Panc1 (cell line): ENCODE measurements at regions not wholly inside any gene's neighbourhood (a gene's known extent, or its start where the extent isn't known, plus 50 kb on each side); places are given as distances from the start of the nearest gene placed in this dataset.

Experiments used
- ATAC-seq: fragments of 200-7000 bp; cut with Tn5 transposase; 2 replicates; pipeline ENCODE4 v1.9.1; 2020; ENCODE audit warnings: mild to moderate bottlenecking, moderate library complexity
- BruUV-seq: library from RNA; stranded (reverse); fragments of 400-500 nt; replicated peaks from 2 replicates; lab custom pipeline; 2021; lab: Mats Ljungman, UMichigan
- CTCF ChIA-PET: fragments of 300-600 bp; sonication (Branson Sonifier 250); formaldehyde crosslinking; loops from one replicate; lab custom pipeline; 2022; ENCODE audit warnings: antibody characterized with exemption; lab: Charles Lee
- POLR2A ChIA-PET: fragments of 300-600 bp; sonication (Branson Sonifier 250); formaldehyde crosslinking; loops from one replicate; lab custom pipeline; 2022; ENCODE audit warnings: antibody characterized with exemption; lab: Charles Lee
- DNase-seq: peaks from one replicate; pipeline ENCODE4 v3.0.0-alpha.2; 2010; ENCODE audit warnings: low read depth, low spot score
- H3K27ac ChIP-seq: 2 replicates; pipeline ENCODE4 v1.5.1; 2011; ENCODE audit warnings: mild to moderate bottlenecking, low read length, inconsistent platforms
- H3K27me3 ChIP-seq: fragments of 200-500 bp; sonication (Bioruptor generic); 2 replicates; pipeline ENCODE4 v1.6.0; 2014; ENCODE audit warnings: low read length, inconsistent platforms; ENCODE audit not compliant: control insufficient read depth, insufficient read depth
- H3K36me3 ChIP-seq: fragments of 200-500 bp; sonication (Bioruptor generic); 2 replicates; pipeline ENCODE4 v1.5.1; 2014; ENCODE audit warnings: inconsistent platforms, mild to moderate bottlenecking, low read length, moderate library complexity; ENCODE audit not compliant: control insufficient read depth, insufficient read depth
- H3K4me1 ChIP-seq: 2 replicates; pipeline ENCODE4 v1.5.1; 2011; ENCODE audit warnings: inconsistent platforms, mild to moderate bottlenecking, low read length, moderate library complexity; ENCODE audit not compliant: control insufficient read depth, insufficient read depth
- H3K4me3 ChIP-seq, 2 experiments: 2 replicates each; pipeline ENCODE4 v1.5.1; 2011 to 2012; ENCODE audit warnings: low read depth in 2 of 2, low read length in 2 of 2, mild to moderate bottlenecking in 2 of 2, inconsistent platforms in 1 of 2, moderate library complexity in 1 of 2
- H3K9me3 ChIP-seq: fragments of 200-500 bp; sonication (Bioruptor generic); 2 replicates; pipeline ENCODE4 v1.5.1; 2014; ENCODE audit warnings: low read depth, mild to moderate bottlenecking, inconsistent platforms, low read length, moderate library complexity; ENCODE audit not compliant: control insufficient read depth, insufficient read depth
- POLR2AphosphoS5 ChIP-seq: IDR thresholded peaks from 2 replicates; pipeline ENCODE4 v1.6.1; 2012; ENCODE audit warnings: mild to moderate bottlenecking, low read depth, low read length, moderate library complexity
- SIN3A ChIP-seq: IDR thresholded peaks from 2 replicates; pipeline ENCODE4 v1.6.1; 2012; ENCODE audit warnings: low read depth, mild to moderate bottlenecking, low read length, moderate library complexity, borderline replicate concordance; ENCODE audit not compliant: insufficient read depth
- TCF7L2 ChIP-seq: IDR thresholded peaks from 2 replicates; pipeline ENCODE4 v1.6.1; 2011; ENCODE audit warnings: mild to moderate bottlenecking, low read depth, low read length, inconsistent platforms
- in situ Hi-C: cut with HindIII; loops from 2 replicates; pipeline ENCODE4 v1.10.0; 2016; ENCODE audit warnings: low sequenced_read_pairs, low pct_unique_long_range_greater_than_20kb
- intact Hi-C: fragments of 100-400 bp; cut with micrococcal nuclease; formaldehyde crosslinking; loops from one replicate; pipeline ENCODE4 v1.10.0; 2022; ENCODE audit not compliant: unreplicated experiment
- TF ChIP-seq, protein P1 (sequence below), 2 experiments: IDR thresholded peaks; 2 replicates each; pipeline ENCODE4 v1.6.1; 2011 to 2012; ENCODE audit warnings: low read depth in 2 of 2, control low read depth in 1 of 2, low read length in 1 of 2, mild to moderate bottlenecking in 1 of 2, moderate library complexity in 1 of 2; ENCODE audit not compliant: insufficient read depth in 1 of 2
- TF ChIP-seq, protein P2 (sequence below): fragments of 450-650 bp; IDR thresholded peaks from 2 replicates; pipeline ENCODE4 v1.5.1; 2017; ENCODE audit warnings: mild to moderate bottlenecking

DNA sequence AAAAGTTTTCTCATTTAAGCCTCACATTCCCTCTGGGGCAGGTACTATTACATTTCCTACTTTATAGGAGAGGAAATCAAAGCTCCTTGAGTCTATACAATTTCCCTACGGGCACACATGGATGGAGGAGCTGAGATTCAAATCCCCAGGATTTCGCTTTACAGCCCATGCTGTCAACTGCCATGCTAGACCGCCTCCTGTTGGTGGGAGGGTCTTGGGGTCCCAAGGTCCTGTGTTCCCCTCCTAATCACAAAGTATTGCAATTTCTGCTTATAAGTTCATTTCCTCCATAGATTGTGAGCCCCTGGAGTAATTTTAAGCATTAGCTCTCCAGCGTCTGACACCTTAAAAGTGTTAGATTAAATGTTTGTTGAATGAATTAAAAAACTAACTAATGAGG, 95.9 kb upstream of the SMARCA2 start:
- in situ Hi-C loops (no loop called here), intact Hi-C loops (no loop called here)
- CTCF ChIA-PET = no interaction called here
- TF ChIP-seq, protein P1, sequence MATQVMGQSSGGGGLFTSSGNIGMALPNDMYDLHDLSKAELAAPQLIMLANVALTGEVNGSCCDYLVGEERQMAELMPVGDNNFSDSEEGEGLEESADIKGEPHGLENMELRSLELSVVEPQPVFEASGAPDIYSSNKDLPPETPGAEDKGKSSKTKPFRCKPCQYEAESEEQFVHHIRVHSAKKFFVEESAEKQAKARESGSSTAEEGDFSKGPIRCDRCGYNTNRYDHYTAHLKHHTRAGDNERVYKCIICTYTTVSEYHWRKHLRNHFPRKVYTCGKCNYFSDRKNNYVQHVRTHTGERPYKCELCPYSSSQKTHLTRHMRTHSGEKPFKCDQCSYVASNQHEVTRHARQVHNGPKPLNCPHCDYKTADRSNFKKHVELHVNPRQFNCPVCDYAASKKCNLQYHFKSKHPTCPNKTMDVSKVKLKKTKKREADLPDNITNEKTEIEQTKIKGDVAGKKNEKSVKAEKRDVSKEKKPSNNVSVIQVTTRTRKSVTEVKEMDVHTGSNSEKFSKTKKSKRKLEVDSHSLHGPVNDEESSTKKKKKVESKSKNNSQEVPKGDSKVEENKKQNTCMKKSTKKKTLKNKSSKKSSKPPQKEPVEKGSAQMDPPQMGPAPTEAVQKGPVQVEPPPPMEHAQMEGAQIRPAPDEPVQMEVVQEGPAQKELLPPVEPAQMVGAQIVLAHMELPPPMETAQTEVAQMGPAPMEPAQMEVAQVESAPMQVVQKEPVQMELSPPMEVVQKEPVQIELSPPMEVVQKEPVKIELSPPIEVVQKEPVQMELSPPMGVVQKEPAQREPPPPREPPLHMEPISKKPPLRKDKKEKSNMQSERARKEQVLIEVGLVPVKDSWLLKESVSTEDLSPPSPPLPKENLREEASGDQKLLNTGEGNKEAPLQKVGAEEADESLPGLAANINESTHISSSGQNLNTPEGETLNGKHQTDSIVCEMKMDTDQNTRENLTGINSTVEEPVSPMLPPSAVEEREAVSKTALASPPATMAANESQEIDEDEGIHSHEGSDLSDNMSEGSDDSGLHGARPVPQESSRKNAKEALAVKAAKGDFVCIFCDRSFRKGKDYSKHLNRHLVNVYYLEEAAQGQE (IDR thresholded peaks at IDR 0.05; ENCODE audit: insufficient read depth in 1 of 2, low read depth in 2 of 2, low read length in 1 of 2) = no peak
- TF ChIP-seq TCF7L2 (no peak), SIN3A (no peak), POLR2AphosphoS5 (no peak)
- TF ChIP-seq, protein P2, sequence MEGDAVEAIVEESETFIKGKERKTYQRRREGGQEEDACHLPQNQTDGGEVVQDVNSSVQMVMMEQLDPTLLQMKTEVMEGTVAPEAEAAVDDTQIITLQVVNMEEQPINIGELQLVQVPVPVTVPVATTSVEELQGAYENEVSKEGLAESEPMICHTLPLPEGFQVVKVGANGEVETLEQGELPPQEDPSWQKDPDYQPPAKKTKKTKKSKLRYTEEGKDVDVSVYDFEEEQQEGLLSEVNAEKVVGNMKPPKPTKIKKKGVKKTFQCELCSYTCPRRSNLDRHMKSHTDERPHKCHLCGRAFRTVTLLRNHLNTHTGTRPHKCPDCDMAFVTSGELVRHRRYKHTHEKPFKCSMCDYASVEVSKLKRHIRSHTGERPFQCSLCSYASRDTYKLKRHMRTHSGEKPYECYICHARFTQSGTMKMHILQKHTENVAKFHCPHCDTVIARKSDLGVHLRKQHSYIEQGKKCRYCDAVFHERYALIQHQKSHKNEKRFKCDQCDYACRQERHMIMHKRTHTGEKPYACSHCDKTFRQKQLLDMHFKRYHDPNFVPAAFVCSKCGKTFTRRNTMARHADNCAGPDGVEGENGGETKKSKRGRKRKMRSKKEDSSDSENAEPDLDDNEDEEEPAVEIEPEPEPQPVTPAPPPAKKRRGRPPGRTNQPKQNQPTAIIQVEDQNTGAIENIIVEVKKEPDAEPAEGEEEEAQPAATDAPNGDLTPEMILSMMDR = no peak
- Histone ChIP-seq H3K4me3 (no peak overlapping the region), H3K9me3 (no peaks in the 10 kb centered on the region), H3K27me3 (no peaks in the 10 kb centered on the region), H3K4me1 (no peaks in the 10 kb centered on the region), H3K36me3 (no peaks in the 10 kb centered on the region), H3K27ac (no peak overlapping the region)
- BruUV-seq = no TSS peak
- ATAC-seq = no peak
- DNase-seq = no peak
- POLR2A ChIA-PET = no interaction called here

DNA sequence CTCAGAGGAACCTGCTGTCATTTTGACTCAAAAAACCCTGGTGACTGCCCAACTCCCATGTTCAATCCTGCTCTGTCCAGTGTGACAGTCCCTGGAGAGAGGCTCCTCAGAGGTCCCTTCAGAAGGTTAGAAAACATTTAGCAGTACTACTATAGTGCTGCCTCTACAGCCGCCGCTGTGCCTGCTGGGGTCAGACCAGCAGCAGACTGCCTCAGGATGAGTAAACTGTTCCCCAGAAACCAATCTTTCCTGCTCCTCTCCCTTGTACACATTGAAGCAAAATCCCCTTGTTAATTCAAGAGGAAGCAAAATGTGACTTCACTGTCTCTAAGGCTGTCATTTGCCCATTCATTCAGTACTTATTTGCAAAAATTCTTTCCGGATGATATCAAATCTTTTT, 94.8 kb upstream of the SMARCA2 start:
- Histone ChIP-seq H3K4me1 (no peaks in the 10 kb centered on the region), H3K27me3 (no peaks in the 10 kb centered on the region), H3K27ac (no peak overlapping the region), H3K4me3 (no peak overlapping the region), H3K36me3 (no peaks in the 10 kb centered on the region), H3K9me3 (no peaks in the 10 kb centered on the region)
- no TSS peak for BruUV-seq
- ATAC-seq (no peak), DNase-seq (no peak)
- ChIA-PET CTCF (no interaction called here), POLR2A (no interaction called here)
- in situ Hi-C loops (no loop called here), intact Hi-C loops (no loop called here)
- no peak for TF ChIP-seq SIN3A
- TF ChIP-seq, protein P2 = no peak
- no peak for TF ChIP-seq POLR2AphosphoS5
- TF ChIP-seq TCF7L2 = no peak
- TF ChIP-seq, protein P1 (IDR thresholded peaks at IDR 0.05; ENCODE audit: insufficient read depth in 1 of 2, low read depth in 2 of 2, low read length in 1 of 2) = no peak
